Endodermal cell (in vitro differentiated cells): ENCODE measurements at regions not wholly inside any gene's neighbourhood (a gene's known extent, or its start where the extent isn't known, plus 50 kb on each side); places are given as distances from the start of the nearest gene placed in this dataset.

Experiments used
- DNase-seq: peaks from one replicate; pipeline ENCODE4 v3.0.0-alpha.2; 2017
- H3K27ac ChIP-seq: 2 replicates; pipeline ENCODE4 v1.5.1; 2013; ENCODE audit warnings: mild to moderate bottlenecking, low read depth, low read length, moderate library complexity
- H3K27me3 ChIP-seq: 2 replicates; pipeline ENCODE4 v1.6.1; 2013; ENCODE audit warnings: mild to moderate bottlenecking, low read length, moderate library complexity; ENCODE audit not compliant: insufficient read depth, control insufficient read depth, poor library complexity, severe bottlenecking
- H3K36me3 ChIP-seq: 2 replicates; pipeline ENCODE4 v1.7.0; 2013; ENCODE audit warnings: mild to moderate bottlenecking, low read length, moderate library complexity; ENCODE audit not compliant: control insufficient read depth, insufficient read depth
- H3K4me1 ChIP-seq: one replicate; pipeline ENCODE4 v1.7.0; 2013; ENCODE audit warnings: low read length; ENCODE audit not compliant: control insufficient read depth, insufficient read depth
- H3K4me3 ChIP-seq: 2 replicates; pipeline ENCODE4 v1.5.1; 2013; ENCODE audit warnings: mild to moderate bottlenecking, low read length, moderate library complexity
- H3K9ac ChIP-seq: 2 replicates; pipeline ENCODE4 v1.6.1; 2013; ENCODE audit warnings: mild to moderate bottlenecking, low read length, moderate library complexity; ENCODE audit not compliant: poor library complexity, severe bottlenecking; ENCODE audit errors: extremely low read depth
- H3K9me3 ChIP-seq: 2 replicates; pipeline ENCODE4 v1.6.1; 2013; ENCODE audit warnings: mild to moderate bottlenecking, low read length, moderate library complexity; ENCODE audit not compliant: control insufficient read depth
- H3K27ac Mint-ChIP-seq: 2 replicates; pipeline ENCODE4 v1.8.0; 2020; ENCODE audit warnings: mixed read lengths
- H3K27me3 Mint-ChIP-seq: 2 replicates; pipeline ENCODE4 v1.8.0; 2021; ENCODE audit warnings: mild to moderate bottlenecking, mixed read lengths; ENCODE audit not compliant: insufficient read depth
- H3K36me3 Mint-ChIP-seq: 2 replicates; pipeline ENCODE4 v1.8.0; 2020; ENCODE audit warnings: low read depth, mixed read lengths
- H3K4me1 Mint-ChIP-seq: 2 replicates; pipeline ENCODE4 v1.8.0; 2020; ENCODE audit warnings: mixed read lengths
- H3K4me3 Mint-ChIP-seq: 2 replicates; pipeline ENCODE4 v1.8.0; 2020; ENCODE audit warnings: mild to moderate bottlenecking, moderate library complexity, mixed read lengths
- H3K9me3 Mint-ChIP-seq: 2 replicates; pipeline ENCODE4 v1.8.0; 2020; ENCODE audit warnings: mild to moderate bottlenecking, mixed read lengths
- CTCF ChIP-seq: fragments of 200-600 bp; sonication (generic); conservative IDR thresholded peaks from 2 replicates; pipeline ENCODE4 v1.5.0; 2021; ENCODE audit warnings: antibody characterized with exemption, mild to moderate bottlenecking
- WGBS, 2 experiments: methylation state at CpG; one replicate each; pipeline versions ENCODE4 v1.1.5 to v1.1.7; 2013; ENCODE audit warnings: missing lambda C conversion rate in 2 of 2, mixed read lengths in 1 of 2; ENCODE audit not compliant: insufficient coverage in 1 of 2, insufficient read length in 1 of 2; 5-methylcytosine and 5-hydroxymethylcytosine counted together

GRCh38 chr1:83639785-83640184 is 359.1 kb downstream of the TTLL7 start:
- DNase-seq = no peak
- Histone ChIP-seq H3K27ac (no peak overlapping the region), H3K36me3 (no peaks in the 10 kb centered on the region), H3K4me1 (peaks cover 6% of the 10 kb centered on the region), H3K4me3 (no peak overlapping the region), H3K9ac (no peak overlapping the region), H3K27me3 (no peaks in the 10 kb centered on the region), H3K9me3 (no peaks in the 10 kb centered on the region)
- no peaks in the 10 kb centered on the region for H3K9me3 Mint-ChIP-seq
- H3K27ac Mint-ChIP-seq = no peak overlapping the region
- no peak overlapping the region for H3K4me3 Mint-ChIP-seq
- H3K4me1 Mint-ChIP-seq = peaks cover 10% of the 10 kb centered on the region
- H3K27me3 Mint-ChIP-seq = peaks cover 3% of the 10 kb centered on the region
- 88% methylated on average over 3 of the region's 3 CpGs; no CpG with 5 or more reads in 1 of the 2 experiments for WGBS, 2 experiments
- peak; percentile 24 for TF ChIP-seq CTCF
- H3K36me3 Mint-ChIP-seq = no peaks in the 10 kb centered on the region

- H3K27me3 ChIP-seq = no peaks in the 10 kb centered on the region
These were observed 361.3 kb downstream of the TTLL7 start for GRCh38 chr1:83637586-83637985.

GRCh38 chr1:83637009-83637408 is 361.9 kb downstream of the TTLL7 start:
- Histone ChIP-seq H3K36me3 (no peaks in the 10 kb centered on the region), H3K27me3 (no peaks in the 10 kb centered on the region), H3K4me3 (no peak overlapping the region), H3K9me3 (no peaks in the 10 kb centered on the region), H3K9ac (no peak overlapping the region), H3K4me1 (peaks cover 6% of the 10 kb centered on the region), H3K27ac (no peak overlapping the region)
- no peak overlapping the region for H3K4me3 Mint-ChIP-seq
- 93 to 98% methylated on average over 5 of the region's 5 CpGs for WGBS, 2 experiments
- TF ChIP-seq CTCF = no peak
- H3K9me3 Mint-ChIP-seq = no peaks in the 10 kb centered on the region
- no peaks in the 10 kb centered on the region for H3K36me3 Mint-ChIP-seq
- DNase-seq = no peak
- no peaks in the 10 kb centered on the region for H3K27me3 Mint-ChIP-seq
- no peak overlapping the region for H3K27ac Mint-ChIP-seq
- H3K4me1 Mint-ChIP-seq = peaks cover 10% of the 10 kb centered on the region

More at GRCh38 chr1:83637586-83637985, 361.3 kb downstream of the TTLL7 start:
- Histone ChIP-seq H3K4me1 (peaks cover 6% of the 10 kb centered on the region), H3K27ac (no peak overlapping the region), H3K4me3 (no peak overlapping the region), H3K36me3 (no peaks in the 10 kb centered on the region), H3K9ac (no peak overlapping the region), H3K9me3 (no peaks in the 10 kb centered on the region)
- H3K4me3 Mint-ChIP-seq = no peak overlapping the region
- H3K27ac Mint-ChIP-seq = no peak overlapping the region
- no peaks in the 10 kb centered on the region for H3K36me3 Mint-ChIP-seq
- no peaks in the 10 kb centered on the region for H3K9me3 Mint-ChIP-seq
- H3K27me3 Mint-ChIP-seq = no peaks in the 10 kb centered on the region
- H3K4me1 Mint-ChIP-seq = peaks cover 10% of the 10 kb centered on the region
- DNase-seq = no peak
- TF ChIP-seq CTCF = no peak
